ENCODE measurements at regions not wholly inside any gene's neighbourhood (a gene's known extent, or its start where the extent isn't known, plus 50 kb on each side); places are given as distances from the start of the nearest gene placed in this dataset.

GRCh38 chr12:11539156-11539555, 110.3 kb upstream of the ETV6 start:
- TF ChIP-seq, protein P1, sequence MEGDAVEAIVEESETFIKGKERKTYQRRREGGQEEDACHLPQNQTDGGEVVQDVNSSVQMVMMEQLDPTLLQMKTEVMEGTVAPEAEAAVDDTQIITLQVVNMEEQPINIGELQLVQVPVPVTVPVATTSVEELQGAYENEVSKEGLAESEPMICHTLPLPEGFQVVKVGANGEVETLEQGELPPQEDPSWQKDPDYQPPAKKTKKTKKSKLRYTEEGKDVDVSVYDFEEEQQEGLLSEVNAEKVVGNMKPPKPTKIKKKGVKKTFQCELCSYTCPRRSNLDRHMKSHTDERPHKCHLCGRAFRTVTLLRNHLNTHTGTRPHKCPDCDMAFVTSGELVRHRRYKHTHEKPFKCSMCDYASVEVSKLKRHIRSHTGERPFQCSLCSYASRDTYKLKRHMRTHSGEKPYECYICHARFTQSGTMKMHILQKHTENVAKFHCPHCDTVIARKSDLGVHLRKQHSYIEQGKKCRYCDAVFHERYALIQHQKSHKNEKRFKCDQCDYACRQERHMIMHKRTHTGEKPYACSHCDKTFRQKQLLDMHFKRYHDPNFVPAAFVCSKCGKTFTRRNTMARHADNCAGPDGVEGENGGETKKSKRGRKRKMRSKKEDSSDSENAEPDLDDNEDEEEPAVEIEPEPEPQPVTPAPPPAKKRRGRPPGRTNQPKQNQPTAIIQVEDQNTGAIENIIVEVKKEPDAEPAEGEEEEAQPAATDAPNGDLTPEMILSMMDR (IDR thresholded peaks at IDR 0.05), result no peak
- no peak for TF ChIP-seq EZH2 (IDR thresholded peaks at IDR 0.05)

Measured in neural progenitor cell (in vitro differentiated cells).